ENCODE measurements at regions not wholly inside any gene's neighbourhood (a gene's known extent, or its start where the extent isn't known, plus 50 kb on each side); places are given as distances from the start of the nearest gene placed in this dataset.
"Not testable (repeated sequence)": the region's sequence is repeated elsewhere in the genome, so short reads cannot be mapped to it uniquely, and the experiment has no call there.

DNA sequence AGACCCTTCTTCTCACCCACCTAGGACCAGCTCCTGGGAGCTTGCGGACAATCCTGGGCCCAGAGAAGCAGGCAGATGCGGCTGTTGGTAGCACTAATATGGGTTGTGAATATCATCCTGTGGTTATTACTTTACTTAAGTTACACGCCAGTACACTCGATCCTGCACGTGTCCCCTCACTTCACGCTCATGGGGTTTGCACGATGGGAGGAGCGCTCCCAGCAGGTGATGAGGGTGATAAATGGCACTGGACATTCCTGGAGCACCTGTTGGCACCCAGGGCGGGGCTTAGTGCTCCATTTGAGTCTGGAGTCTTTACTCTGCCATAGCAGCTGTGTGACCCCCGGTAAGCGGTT lies 335.1 kb downstream of the PREX1 start:
- H3K27me3 ChIP-seq (ENCODE audit: control insufficient read depth in 1 of 2, insufficient read depth in 2 of 2, low read length in 2 of 2): no peaks in the 10 kb centered on the region
- H3K9ac ChIP-seq (ENCODE audit: low read depth in 1 of 2, low read length in 2 of 2): no peak overlapping the region
- no peak overlapping the region for H3K27ac ChIP-seq (ENCODE audit: low read depth, low read length)
- no peaks in the 10 kb centered on the region for H3K4me1 ChIP-seq (ENCODE audit: control insufficient read depth in 1 of 2, insufficient read depth in 2 of 2, low read length in 2 of 2)
- no peak overlapping the region for H3K4me3 ChIP-seq (ENCODE audit: low read depth in 1 of 2, low read length in 2 of 2)
- H3K9me3 ChIP-seq (ENCODE audit: control insufficient read depth in 1 of 2, low read length in 2 of 2): no peaks in the 10 kb centered on the region
- H3K36me3 ChIP-seq (ENCODE audit: control insufficient read depth in 1 of 2, insufficient read depth in 2 of 2, low read length in 2 of 2): no peaks in the 10 kb centered on the region

DNA sequence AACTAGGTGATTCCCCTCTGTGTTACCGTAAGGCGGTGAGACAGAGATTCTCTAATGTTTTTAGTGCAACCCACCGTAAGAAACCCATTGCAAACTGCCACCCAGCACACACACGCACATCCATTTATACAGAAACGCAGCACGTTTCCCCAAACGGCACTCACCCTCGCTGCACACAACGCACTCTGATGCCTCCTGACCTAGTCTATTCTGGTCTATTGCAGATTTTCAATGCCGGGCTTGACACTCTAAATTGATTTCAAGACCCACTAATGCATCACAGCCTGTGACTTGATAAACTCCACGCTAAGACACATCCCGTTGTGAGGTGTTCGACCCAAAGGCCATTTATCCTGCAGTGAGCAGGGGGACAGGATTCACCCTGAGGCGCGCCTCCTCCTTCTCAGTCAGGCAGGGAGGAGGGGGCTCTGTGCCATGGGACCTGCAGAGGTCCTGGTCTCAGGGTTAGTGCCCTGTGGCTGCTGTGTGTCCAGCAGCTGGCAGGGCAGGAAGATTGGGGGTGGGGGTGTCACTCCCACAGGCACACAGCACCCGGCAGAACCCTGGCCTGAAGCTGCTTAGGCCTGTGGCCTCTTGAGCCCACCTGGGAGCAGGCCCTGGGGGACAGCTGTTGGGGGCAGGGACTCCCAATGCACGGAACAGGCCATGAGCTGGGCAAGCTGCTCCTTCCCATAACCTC lies 335.6 kb downstream of the PREX1 start:
- Histone ChIP-seq H3K27me3 (ENCODE audit: control insufficient read depth in 1 of 2, insufficient read depth in 2 of 2, low read length in 2 of 2) (no peaks in the 10 kb centered on the region), H3K27ac (ENCODE audit: low read depth, low read length) (no peak overlapping the region), H3K4me3 (ENCODE audit: low read depth in 1 of 2, low read length in 2 of 2) (no peak overlapping the region), H3K36me3 (ENCODE audit: control insufficient read depth in 1 of 2, insufficient read depth in 2 of 2, low read length in 2 of 2) (no peaks in the 10 kb centered on the region), H3K9me3 (ENCODE audit: control insufficient read depth in 1 of 2, low read length in 2 of 2) (no peaks in the 10 kb centered on the region), H3K4me1 (ENCODE audit: control insufficient read depth in 1 of 2, insufficient read depth in 2 of 2, low read length in 2 of 2) (no peaks in the 10 kb centered on the region), H3K9ac (ENCODE audit: low read depth in 1 of 2, low read length in 2 of 2) (no peak overlapping the region)

DNA sequence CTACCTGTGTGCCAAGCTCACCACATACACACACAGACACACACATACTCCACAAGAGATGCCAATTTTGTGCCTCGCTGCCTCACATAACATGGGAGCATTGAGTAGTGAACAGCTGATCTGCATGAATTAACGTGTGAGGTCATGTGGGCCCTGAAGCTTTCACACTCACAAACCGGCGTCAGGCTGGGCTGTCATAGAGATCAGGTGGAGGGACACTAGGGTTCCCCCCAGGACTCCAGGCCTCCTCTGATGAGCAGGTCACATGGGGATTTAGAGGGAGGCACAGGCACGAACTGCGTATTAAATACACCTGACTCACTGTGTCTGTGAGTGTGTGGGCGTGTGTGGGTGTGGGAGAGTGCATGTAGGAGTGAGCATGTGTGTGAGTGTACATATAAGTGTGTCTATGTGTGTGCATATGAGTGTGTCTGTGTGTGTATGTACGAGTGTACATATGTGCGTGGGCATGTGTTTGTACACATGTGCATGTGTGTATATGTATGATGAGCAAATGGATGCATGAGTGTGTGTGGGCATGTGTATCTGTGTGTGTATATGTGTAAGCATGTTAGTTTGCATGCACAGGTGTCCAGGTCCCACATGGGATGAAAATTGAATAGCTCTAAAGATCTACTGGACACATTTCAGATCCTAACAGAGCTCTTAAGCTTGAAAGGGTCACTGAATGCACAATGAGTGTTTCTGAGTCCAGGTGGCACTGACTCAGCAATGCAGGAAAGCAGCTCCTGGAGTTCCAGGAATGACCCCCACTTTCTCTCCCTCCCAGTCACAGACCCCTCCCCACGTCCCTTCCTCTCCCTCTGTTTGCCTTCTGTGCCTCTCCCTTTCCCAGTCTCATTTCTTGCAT lies 336.6 kb downstream of the PREX1 start:
- Histone ChIP-seq H3K4me3 (ENCODE audit: low read depth in 1 of 2, low read length in 2 of 2) (no peak overlapping the region), H3K27ac (ENCODE audit: low read depth, low read length) (no peak overlapping the region), H3K27me3 (ENCODE audit: control insufficient read depth in 1 of 2, insufficient read depth in 2 of 2, low read length in 2 of 2) (no peaks in the 10 kb centered on the region), H3K9me3 (ENCODE audit: control insufficient read depth in 1 of 2, low read length in 2 of 2) (no peaks in the 10 kb centered on the region), H3K4me1 (ENCODE audit: control insufficient read depth in 1 of 2, insufficient read depth in 2 of 2, low read length in 2 of 2) (no peaks in the 10 kb centered on the region), H3K9ac (ENCODE audit: low read depth in 1 of 2, low read length in 2 of 2) (no peak overlapping the region), H3K36me3 (ENCODE audit: control insufficient read depth in 1 of 2, insufficient read depth in 2 of 2, low read length in 2 of 2) (no peaks in the 10 kb centered on the region)

DNA sequence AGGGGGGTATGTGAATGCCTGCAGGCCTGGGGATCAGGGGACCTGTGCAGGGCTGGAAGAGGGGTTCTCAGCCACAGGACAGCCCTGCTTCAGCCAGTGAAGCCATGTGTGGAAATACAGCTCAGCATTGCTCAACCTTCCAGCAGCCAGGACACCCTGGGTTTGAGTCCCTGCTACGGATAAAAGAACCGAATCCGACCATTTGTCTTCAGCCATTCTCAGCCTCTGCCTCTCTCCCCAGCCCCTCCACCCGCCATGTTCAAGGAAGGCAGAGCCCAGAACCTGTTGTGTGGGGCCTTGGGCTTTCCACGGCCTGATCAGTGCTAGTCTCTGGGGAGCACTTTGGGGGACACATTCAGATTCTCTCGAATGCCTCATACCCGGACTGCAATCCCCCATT lies 337.5 kb downstream of the PREX1 start:
- H3K36me3 ChIP-seq (ENCODE audit: control insufficient read depth in 1 of 2, insufficient read depth in 2 of 2, low read length in 2 of 2); H3K9ac ChIP-seq (ENCODE audit: low read depth in 1 of 2, low read length in 2 of 2); H3K27me3 ChIP-seq (ENCODE audit: control insufficient read depth in 1 of 2, insufficient read depth in 2 of 2, low read length in 2 of 2); H3K9me3 ChIP-seq (ENCODE audit: control insufficient read depth in 1 of 2, low read length in 2 of 2); H3K27ac ChIP-seq (ENCODE audit: low read depth, low read length); H3K4me3 ChIP-seq (ENCODE audit: low read depth in 1 of 2, low read length in 2 of 2); H3K4me1 ChIP-seq (ENCODE audit: control insufficient read depth in 1 of 2, insufficient read depth in 2 of 2, low read length in 2 of 2): not testable (repeated sequence)

DNA sequence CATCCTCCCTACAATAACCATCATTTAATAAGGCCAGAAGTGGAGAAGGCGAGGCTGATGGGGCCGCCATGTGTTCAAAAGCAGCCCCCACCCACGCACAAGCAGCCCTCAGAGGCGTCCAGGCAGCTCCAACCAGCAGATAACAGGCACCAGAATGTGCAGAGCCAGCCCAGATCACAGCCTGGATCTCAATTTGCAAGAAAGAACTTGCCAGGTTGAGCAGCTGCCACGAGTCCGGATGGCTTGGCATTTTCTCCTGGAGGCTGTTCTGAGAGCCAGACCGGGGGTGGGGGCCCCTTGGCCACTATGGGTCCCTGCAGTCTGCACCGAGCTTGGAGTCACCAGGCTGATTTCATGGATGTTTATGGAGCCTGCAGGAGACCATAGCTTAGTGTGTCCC lies 338.1 kb downstream of the PREX1 start:
- Histone ChIP-seq H3K9ac (ENCODE audit: low read depth in 1 of 2, low read length in 2 of 2) (no peak overlapping the region), H3K9me3 (ENCODE audit: control insufficient read depth in 1 of 2, low read length in 2 of 2) (no peaks in the 10 kb centered on the region), H3K27me3 (ENCODE audit: control insufficient read depth in 1 of 2, insufficient read depth in 2 of 2, low read length in 2 of 2) (no peaks in the 10 kb centered on the region), H3K27ac (ENCODE audit: low read depth, low read length) (no peak overlapping the region), H3K36me3 (ENCODE audit: control insufficient read depth in 1 of 2, insufficient read depth in 2 of 2, low read length in 2 of 2) (no peaks in the 10 kb centered on the region), H3K4me3 (ENCODE audit: low read depth in 1 of 2, low read length in 2 of 2) (no peak overlapping the region), H3K4me1 (ENCODE audit: control insufficient read depth in 1 of 2, insufficient read depth in 2 of 2, low read length in 2 of 2) (no peaks in the 10 kb centered on the region)

DNA sequence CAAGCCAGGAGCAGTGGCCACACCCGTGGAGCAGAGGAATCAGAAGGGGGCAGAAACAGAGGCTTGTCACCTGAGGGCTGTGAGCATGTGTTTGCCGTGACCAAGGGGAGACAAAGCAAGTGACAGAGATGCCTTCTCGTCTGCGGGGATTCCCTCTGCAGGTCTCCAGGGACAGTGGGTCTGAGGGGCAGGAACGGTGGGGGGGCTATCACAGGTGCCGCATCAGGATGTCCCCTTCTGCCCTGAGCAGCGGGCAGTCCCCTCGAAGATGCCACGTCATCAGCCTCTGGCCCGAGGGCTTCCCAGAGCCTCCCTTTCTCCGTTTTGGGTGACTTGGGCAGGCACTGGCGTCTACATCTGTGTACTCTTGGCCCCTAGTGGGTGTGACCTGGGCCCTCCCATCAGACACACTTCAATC lies 338.7 kb downstream of the PREX1 start:
- H3K27me3 ChIP-seq (ENCODE audit: control insufficient read depth in 1 of 2, insufficient read depth in 2 of 2, low read length in 2 of 2): no peaks in the 10 kb centered on the region
- H3K9ac ChIP-seq (ENCODE audit: low read depth in 1 of 2, low read length in 2 of 2): no peak overlapping the region
- H3K9me3 ChIP-seq (ENCODE audit: control insufficient read depth in 1 of 2, low read length in 2 of 2): no peaks in the 10 kb centered on the region
- H3K36me3 ChIP-seq (ENCODE audit: control insufficient read depth in 1 of 2, insufficient read depth in 2 of 2, low read length in 2 of 2): no peaks in the 10 kb centered on the region
- no peaks in the 10 kb centered on the region for H3K4me1 ChIP-seq (ENCODE audit: control insufficient read depth in 1 of 2, insufficient read depth in 2 of 2, low read length in 2 of 2)
- H3K27ac ChIP-seq (ENCODE audit: low read depth, low read length): no peak overlapping the region
- no peak overlapping the region for H3K4me3 ChIP-seq (ENCODE audit: low read depth in 1 of 2, low read length in 2 of 2)

DNA sequence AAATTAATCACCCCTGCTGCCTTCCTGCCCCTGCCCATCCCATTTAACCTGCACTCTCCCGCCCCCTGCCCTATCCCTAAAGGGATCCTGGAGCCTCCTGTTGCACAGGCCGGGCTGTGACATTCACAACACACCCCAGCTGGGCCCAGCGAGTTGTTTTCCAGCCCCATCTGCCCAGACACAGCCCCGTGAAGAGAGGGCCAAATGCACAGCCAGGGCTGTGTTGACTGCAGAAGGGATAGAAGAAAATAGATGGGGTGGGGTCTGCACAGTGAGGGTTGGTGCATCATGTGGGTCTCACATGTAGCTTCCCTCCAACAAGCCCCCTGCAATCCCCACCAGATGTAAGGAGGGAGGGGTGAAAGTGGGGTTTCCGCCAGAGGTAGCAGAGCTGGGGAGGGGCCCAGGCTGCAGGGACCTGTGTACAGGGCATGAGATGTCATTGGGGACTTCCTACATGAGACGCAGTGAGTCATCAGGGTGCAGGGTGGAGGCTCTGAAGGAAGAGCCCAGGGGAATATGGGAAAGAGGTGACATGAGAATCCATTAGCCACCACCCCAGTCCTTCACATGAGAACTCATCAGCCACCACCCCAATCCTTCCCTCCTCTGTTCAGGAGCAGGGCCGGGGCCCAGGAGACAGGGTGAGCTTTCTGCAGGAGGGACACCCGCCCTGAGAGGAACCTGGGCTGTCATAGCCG lies 339.3 kb downstream of the PREX1 start:
- not testable (repeated sequence) for H3K27ac ChIP-seq (ENCODE audit: low read depth, low read length); H3K9ac ChIP-seq (ENCODE audit: low read depth in 1 of 2, low read length in 2 of 2); H3K4me1 ChIP-seq (ENCODE audit: control insufficient read depth in 1 of 2, insufficient read depth in 2 of 2, low read length in 2 of 2); H3K36me3 ChIP-seq (ENCODE audit: control insufficient read depth in 1 of 2, insufficient read depth in 2 of 2, low read length in 2 of 2); H3K4me3 ChIP-seq (ENCODE audit: low read depth in 1 of 2, low read length in 2 of 2); H3K27me3 ChIP-seq (ENCODE audit: control insufficient read depth in 1 of 2, insufficient read depth in 2 of 2, low read length in 2 of 2); H3K9me3 ChIP-seq (ENCODE audit: control insufficient read depth in 1 of 2, low read length in 2 of 2)

DNA sequence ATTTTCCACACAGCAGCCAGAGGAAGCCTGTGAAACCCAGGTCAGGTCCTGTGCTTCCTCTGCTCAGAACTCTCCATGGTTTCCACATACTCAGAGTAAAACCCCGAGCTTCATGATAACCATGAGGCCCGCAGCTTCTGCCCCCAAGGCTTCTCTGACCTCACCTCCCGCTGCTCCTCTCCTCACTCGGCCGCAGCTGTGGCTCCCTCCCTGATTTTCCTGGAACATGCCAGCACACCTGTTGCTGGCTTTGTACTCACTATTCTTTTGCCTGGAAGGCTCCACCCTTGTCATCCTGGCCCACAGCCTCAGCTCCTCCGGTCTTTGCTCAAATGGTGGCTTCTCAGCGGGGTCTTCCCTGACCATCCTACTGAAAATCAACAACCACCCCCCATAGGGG lies 341.7 kb downstream of the PREX1 start:
- no peak overlapping the region for H3K9ac ChIP-seq (ENCODE audit: low read depth in 1 of 2, low read length in 2 of 2)
- no peaks in the 10 kb centered on the region for H3K9me3 ChIP-seq (ENCODE audit: control insufficient read depth in 1 of 2, low read length in 2 of 2)
- H3K4me1 ChIP-seq (ENCODE audit: control insufficient read depth in 1 of 2, insufficient read depth in 2 of 2, low read length in 2 of 2): no peaks in the 10 kb centered on the region
- peaks cover 0 to 2% of the 10 kb centered on the region in 2 donors for H3K27me3 ChIP-seq (ENCODE audit: control insufficient read depth in 1 of 2, insufficient read depth in 2 of 2, low read length in 2 of 2)
- H3K27ac ChIP-seq (ENCODE audit: low read depth, low read length): no peak overlapping the region
- no peak overlapping the region for H3K4me3 ChIP-seq (ENCODE audit: low read depth in 1 of 2, low read length in 2 of 2)
- no peaks in the 10 kb centered on the region for H3K36me3 ChIP-seq (ENCODE audit: control insufficient read depth in 1 of 2, insufficient read depth in 2 of 2, low read length in 2 of 2)

DNA sequence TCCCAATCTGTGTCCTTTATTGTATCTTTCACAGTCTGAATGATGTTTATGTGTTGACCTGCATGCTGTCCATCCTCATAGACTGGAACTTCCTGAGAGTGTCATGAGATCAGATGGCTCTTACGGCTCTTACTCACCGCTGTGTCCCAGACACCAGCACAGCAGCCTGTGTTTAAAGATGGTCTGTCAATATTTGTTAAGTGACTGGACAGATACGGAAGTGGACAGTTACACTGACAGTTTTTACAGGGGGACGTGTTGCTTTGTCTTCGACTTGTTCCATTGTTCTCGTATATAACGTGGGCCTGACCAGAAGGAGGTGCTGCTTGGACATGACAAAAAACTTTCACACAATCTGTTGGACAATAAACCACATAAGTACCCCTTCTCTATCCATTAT lies 342.6 kb downstream of the PREX1 start:
- H3K9ac ChIP-seq (ENCODE audit: low read depth in 1 of 2, low read length in 2 of 2); H3K9me3 ChIP-seq (ENCODE audit: control insufficient read depth in 1 of 2, low read length in 2 of 2); H3K27me3 ChIP-seq (ENCODE audit: control insufficient read depth in 1 of 2, insufficient read depth in 2 of 2, low read length in 2 of 2); H3K36me3 ChIP-seq (ENCODE audit: control insufficient read depth in 1 of 2, insufficient read depth in 2 of 2, low read length in 2 of 2); H3K4me3 ChIP-seq (ENCODE audit: low read depth in 1 of 2, low read length in 2 of 2); H3K27ac ChIP-seq (ENCODE audit: low read depth, low read length); H3K4me1 ChIP-seq (ENCODE audit: control insufficient read depth in 1 of 2, insufficient read depth in 2 of 2, low read length in 2 of 2): not testable (repeated sequence)

DNA sequence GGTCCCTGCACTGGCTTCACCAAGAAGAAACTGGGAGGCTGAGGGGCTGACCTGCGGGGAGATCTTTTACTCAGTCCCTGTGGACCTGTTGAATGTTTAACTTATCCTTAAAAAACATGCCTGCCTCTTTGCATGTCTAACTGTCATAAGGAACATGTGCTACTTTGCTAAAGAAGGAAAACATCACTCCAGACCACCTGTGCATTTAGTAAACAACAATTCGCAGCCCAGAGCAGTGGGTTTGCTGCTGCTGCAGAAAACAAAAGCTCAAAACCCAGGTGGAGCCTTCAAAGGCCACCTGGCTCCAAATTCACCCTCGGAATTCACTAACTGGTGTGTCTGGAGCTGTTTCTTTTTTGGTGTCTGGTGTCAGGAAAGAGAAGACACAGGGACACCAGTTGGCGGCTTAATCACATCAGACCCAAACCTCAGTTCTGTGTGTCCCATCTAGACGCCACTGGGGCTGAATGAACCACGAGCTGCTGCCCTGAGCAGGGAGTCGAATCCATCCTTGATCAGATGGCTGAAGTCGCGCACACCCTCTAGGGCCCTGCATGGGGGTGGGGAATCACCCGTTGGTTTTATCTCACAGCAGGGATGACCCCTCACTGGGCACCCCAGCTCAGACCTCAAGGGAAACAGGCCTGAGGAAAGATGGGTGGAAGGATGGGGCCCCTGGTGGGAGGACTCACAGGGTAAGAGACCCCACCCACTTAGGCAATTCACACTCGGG lies 344.3 kb downstream of the PREX1 start:
- Histone ChIP-seq H3K27ac (ENCODE audit: low read depth, low read length) (no peak overlapping the region), H3K9ac (ENCODE audit: low read depth in 1 of 2, low read length in 2 of 2) (no peak overlapping the region), H3K27me3 (ENCODE audit: control insufficient read depth in 1 of 2, insufficient read depth in 2 of 2, low read length in 2 of 2) (peaks cover 9 to 12% of the 10 kb centered on the region in 2 donors), H3K4me1 (ENCODE audit: control insufficient read depth in 1 of 2, insufficient read depth in 2 of 2, low read length in 2 of 2) (no peaks in the 10 kb centered on the region), H3K4me3 (ENCODE audit: low read depth in 1 of 2, low read length in 2 of 2) (no peak overlapping the region), H3K36me3 (ENCODE audit: control insufficient read depth in 1 of 2, insufficient read depth in 2 of 2, low read length in 2 of 2) (no peaks in the 10 kb centered on the region), H3K9me3 (ENCODE audit: control insufficient read depth in 1 of 2, low read length in 2 of 2) (no peaks in the 10 kb centered on the region)
